GM21717 (cell line): ENCODE measurements at regions not wholly inside any gene's neighbourhood (a gene's known extent, or its start where the extent isn't known, plus 50 kb on each side); places are given as distances from the start of the nearest gene placed in this dataset.
"Not testable (repeated sequence)": the region's sequence is repeated elsewhere in the genome, so short reads cannot be mapped to it uniquely, and the experiment has no call there.

Source experiments
- ATAC-seq: cut with Tn5 transposase; IDR thresholded peaks from one replicate; pipeline ENCODE4 v1.9.1; 2021; ENCODE audit warnings: mild to moderate bottlenecking, moderate library complexity; ENCODE audit not compliant: unreplicated experiment

GRCh38 chr15:93340406-93340805 lies 251.4 kb upstream of the RGMA start:
- no peak for ATAC-seq

GRCh38 chr15:93333796-93334195 lies 244.8 kb upstream of the RGMA start:
- no peak for ATAC-seq

GRCh38 chr15:93333126-93333525 lies 244.1 kb upstream of the RGMA start:
- ATAC-seq, result not testable (repeated sequence)

- ATAC-seq, result no peak
Observed at GRCh38 chr15:93332168-93332553, 243.2 kb upstream of the RGMA start.

- ATAC-seq, result no peak
Observed at GRCh38 chr15:93331545-93332167, 242.6 kb upstream of the RGMA start.

GRCh38 chr15:93330912-93331544 lies 242.0 kb upstream of the RGMA start:
- ATAC-seq, result no peak

GRCh38 chr15:93327364-93327763 lies 238.4 kb upstream of the RGMA start:
- no peak for ATAC-seq

- ATAC-seq, result no peak
Observed at GRCh38 chr15:93324186-93324975, 235.4 kb upstream of the RGMA start.

GRCh38 chr15:93321881-93322282 lies 232.9 kb upstream of the RGMA start:
- no peak for ATAC-seq

- no peak for ATAC-seq
Observed at GRCh38 chr15:93319121-93319814, 230.3 kb upstream of the RGMA start.

- no peak for ATAC-seq
Observed at GRCh38 chr15:93317772-93318171, 228.8 kb upstream of the RGMA start.

GRCh38 chr15:93314245-93314644 lies 225.2 kb upstream of the RGMA start:
- ATAC-seq, result no peak

GRCh38 chr15:93312891-93313486 lies 224.0 kb upstream of the RGMA start:
- no peak for ATAC-seq

- no peak for ATAC-seq
Observed at GRCh38 chr15:93311620-93312019, 222.6 kb upstream of the RGMA start.

GRCh38 chr15:93308026-93308690 lies 219.1 kb upstream of the RGMA start:
- ATAC-seq, result no peak

GRCh38 chr15:93307513-93307912 lies 218.5 kb upstream of the RGMA start:
- ATAC-seq, result no peak

- no peak for ATAC-seq
Observed at GRCh38 chr15:93305306-93305705, 216.3 kb upstream of the RGMA start.

- no peak for ATAC-seq
Observed at GRCh38 chr15:93302080-93302765, 213.2 kb upstream of the RGMA start.

- no peak for ATAC-seq
Observed at GRCh38 chr15:93300796-93301195, 211.8 kb upstream of the RGMA start.

- ATAC-seq, result no peak
Observed at GRCh38 chr15:93299675-93300074, 210.7 kb upstream of the RGMA start.
